Coronary artery (tissue), 2 donors: ENCODE measurements at regions not wholly inside any gene's neighbourhood (a gene's known extent, or its start where the extent isn't known, plus 50 kb on each side); places are given as distances from the start of the nearest gene placed in this dataset.

Experiments used
- DNase-seq: peaks from one replicate; pipeline ENCODE4 v3.0.0-alpha.2; 2017; ENCODE audit warnings: low spot score
- H3K27ac ChIP-seq, 2 donors: fragments of 200-600 bp; sonication (generic); one replicate each; pipeline ENCODE4 v1.5.1; 2016 to 2019
- H3K4me3 ChIP-seq: fragments of 200-600 bp; sonication (generic); 2 replicates; pipeline ENCODE4 v1.5.1; 2016; ENCODE audit warnings: mild to moderate bottlenecking, moderate library complexity
- CTCF ChIP-seq: fragments of 200-600 bp; sonication (generic); IDR thresholded peaks from one replicate; pipeline ENCODE4 v1.5.1; 2019; ENCODE audit warnings: antibody characterized with exemption

DNA sequence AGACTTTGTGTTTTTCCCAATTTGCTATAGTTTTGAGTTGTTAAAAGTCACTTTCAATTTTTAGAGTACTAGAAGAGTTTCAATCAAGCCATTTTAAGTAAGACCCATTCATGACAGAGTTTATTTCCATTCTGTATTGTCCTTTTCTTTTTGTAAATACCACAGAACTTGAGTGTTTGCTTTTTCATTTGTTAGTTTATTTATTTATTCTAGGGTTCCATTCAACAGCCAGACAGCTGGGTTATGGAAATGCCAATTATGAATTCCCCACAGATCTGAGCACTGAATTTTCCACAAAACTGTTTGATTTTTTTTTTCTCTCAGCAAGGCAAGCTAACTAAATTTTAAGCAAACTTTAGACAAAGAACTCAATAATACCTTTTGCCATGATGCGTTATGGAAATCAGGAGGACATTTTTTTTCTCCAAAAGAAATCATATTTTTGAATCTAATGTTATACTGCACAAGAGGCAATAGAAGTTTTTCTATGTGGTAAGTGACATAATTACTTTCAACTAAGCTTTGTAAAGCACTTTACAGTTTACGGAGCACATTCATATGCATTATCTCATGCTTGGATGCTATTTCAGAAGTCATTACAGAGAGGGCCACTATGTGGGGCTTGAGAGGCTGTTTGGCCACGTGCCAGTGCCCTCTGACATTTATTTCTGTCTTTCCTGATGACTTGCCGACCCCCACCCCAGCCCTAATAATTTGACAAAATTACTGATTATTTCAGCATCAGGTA is 181.5 kb downstream of the VRK1 start:
- DNase-seq = no peak
- no peak for TF ChIP-seq CTCF
- Histone ChIP-seq H3K27ac (no peak overlapping the region), H3K4me3 (no peak overlapping the region)

DNA sequence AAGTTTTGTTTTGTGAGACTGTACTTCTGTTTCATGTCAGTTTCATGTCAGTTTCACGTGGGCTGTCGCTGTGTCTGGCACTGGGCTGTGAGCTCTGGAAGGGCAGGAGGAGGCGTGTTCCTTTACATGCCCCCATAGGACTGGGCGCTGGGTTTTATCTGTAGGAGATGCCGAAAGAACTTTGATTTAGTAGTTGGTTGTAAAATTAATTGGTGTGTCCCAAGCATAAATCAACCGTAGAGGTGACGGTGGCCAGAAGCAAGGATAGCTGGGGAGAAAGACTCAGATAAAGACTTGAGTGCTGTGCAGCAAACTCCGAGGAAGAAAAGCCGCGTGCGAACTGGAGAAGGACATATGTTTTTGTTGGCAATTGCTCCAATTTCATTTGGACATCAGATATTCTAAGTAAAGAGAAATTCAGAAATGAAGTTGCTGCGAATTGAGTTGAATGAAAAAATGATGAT is 182.5 kb downstream of the VRK1 start:
- no peak overlapping the region for H3K4me3 ChIP-seq

GRCh38 chr14:96980835-96981234 is 183.7 kb downstream of the VRK1 start:
- DNase-seq = no peak
- TF ChIP-seq CTCF = no peak
- Histone ChIP-seq H3K27ac (no peak overlapping the region), H3K4me3 (no peak overlapping the region)

More for the DNA sequence above, 182.5 kb downstream of the VRK1 start:
- H3K27ac ChIP-seq = no peak overlapping the region
- TF ChIP-seq CTCF = no peak
- no peak for DNase-seq

- no peak for DNase-seq
- no peak overlapping the region for H3K27ac ChIP-seq
- H3K4me3 ChIP-seq = no peak overlapping the region
- TF ChIP-seq CTCF = no peak
Observed at GRCh38 chr14:96986256-96987085, 189.3 kb downstream of the VRK1 start.

DNA sequence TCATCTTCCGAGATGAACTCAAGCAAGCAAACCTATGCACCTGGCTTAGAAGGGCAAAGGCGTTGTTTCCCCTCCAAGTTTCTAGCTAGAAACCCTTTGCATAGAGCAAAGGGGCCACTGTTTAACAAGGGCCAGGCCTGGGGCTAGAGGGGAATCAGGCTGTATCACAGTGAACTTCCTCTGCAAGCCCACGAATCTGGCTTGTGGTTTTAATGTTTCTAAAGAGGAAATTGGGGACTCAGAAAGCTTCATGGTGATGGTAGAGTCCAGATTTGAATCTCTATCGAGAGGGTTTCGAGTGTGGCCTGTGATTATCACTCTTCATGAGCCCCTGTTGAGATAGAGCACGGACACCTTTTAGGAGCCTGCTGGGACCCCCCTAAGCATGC is 189.9 kb downstream of the VRK1 start:
- TF ChIP-seq CTCF = no peak
- Histone ChIP-seq H3K27ac (no peak overlapping the region), H3K4me3 (no peak overlapping the region)
- DNase-seq = no peak

- DNase-seq = no peak
- no peak for TF ChIP-seq CTCF
- H3K4me3 ChIP-seq = no peak overlapping the region
- H3K27ac ChIP-seq = no peak overlapping the region
Observed at GRCh38 chr14:96987771-96988170, 190.6 kb downstream of the VRK1 start.
